Mesendoderm (in vitro differentiated cells): ENCODE measurements at regions not wholly inside any gene's neighbourhood (a gene's known extent, or its start where the extent isn't known, plus 50 kb on each side); places are given as distances from the start of the nearest gene placed in this dataset.
A peak's percentile ranks its signal among the peaks of the same experiment; 100 is the strongest.

Experiments used
- DNase-seq: peaks from one replicate; pipeline ENCODE4 v3.0.0; 2013
- H2AK5ac ChIP-seq: 2 replicates; pipeline ENCODE4 v1.6.1; 2013; ENCODE audit warnings: low read length, inconsistent platforms
- H2BK120ac ChIP-seq: 2 replicates; pipeline ENCODE4 v1.6.1; 2013; ENCODE audit warnings: low read depth, mild to moderate bottlenecking, low read length, moderate library complexity, mixed read lengths
- H2BK15ac ChIP-seq: replicated peaks from 2 replicates; pipeline ENCODE4 v1.6.1; 2013; ENCODE audit warnings: low read depth, mild to moderate bottlenecking, moderate library complexity
- H2BK5ac ChIP-seq: 2 replicates; pipeline ENCODE4 v1.6.1; 2013; ENCODE audit warnings: low read length, inconsistent platforms
- H3K18ac ChIP-seq: 2 replicates; pipeline ENCODE4 v1.6.1; 2013; ENCODE audit warnings: mild to moderate bottlenecking, low read length, mixed read lengths
- H3K23ac ChIP-seq: one replicate; pipeline ENCODE4 v1.6.1; 2013; ENCODE audit warnings: low read length
- H3K27ac ChIP-seq: 2 replicates; pipeline ENCODE4 v1.5.1; 2013; ENCODE audit warnings: low read depth, mild to moderate bottlenecking, inconsistent platforms, low read length, moderate library complexity
- H3K27me3 ChIP-seq: 2 replicates; pipeline ENCODE4 v1.6.1; 2013; ENCODE audit warnings: low read length, control low read depth, mild to moderate bottlenecking, inconsistent platforms; ENCODE audit not compliant: insufficient read depth, poor library complexity
- H3K36me3 ChIP-seq: 2 replicates; pipeline ENCODE4 v1.6.1; 2013; ENCODE audit warnings: low read length, inconsistent platforms; ENCODE audit not compliant: control insufficient read depth, insufficient read depth
- H3K4ac ChIP-seq: one replicate; pipeline ENCODE4 v1.6.1; 2013; ENCODE audit warnings: low read depth, mild to moderate bottlenecking, low read length, moderate library complexity
- H3K4me1 ChIP-seq: 2 replicates; pipeline ENCODE4 v1.6.1; 2013; ENCODE audit warnings: low read depth, low read length, inconsistent platforms; ENCODE audit not compliant: control insufficient read depth
- H3K4me2 ChIP-seq: 2 replicates; pipeline ENCODE4 v1.6.1; 2013; ENCODE audit warnings: low read length
- H3K4me3 ChIP-seq: 2 replicates; pipeline ENCODE4 v1.5.1; 2013; ENCODE audit warnings: mild to moderate bottlenecking, low read length
- H3K56ac ChIP-seq: one replicate; pipeline ENCODE4 v1.6.1; 2013; ENCODE audit warnings: low read length
- H3K79me1 ChIP-seq: 2 replicates; pipeline ENCODE4 v1.6.1; 2013; ENCODE audit warnings: low read length, inconsistent platforms
- H3K79me2 ChIP-seq: 2 replicates; pipeline ENCODE4 v1.6.1; 2013; ENCODE audit warnings: mild to moderate bottlenecking, low read length; ENCODE audit not compliant: control insufficient read depth, insufficient read depth
- H3K9ac ChIP-seq: 2 replicates; pipeline ENCODE4 v1.6.1; 2013; ENCODE audit warnings: low read length, inconsistent platforms
- H4K5ac ChIP-seq: one replicate; pipeline ENCODE4 v1.6.1; 2013; ENCODE audit warnings: low read length
- H4K8ac ChIP-seq: one replicate; pipeline ENCODE4 v1.6.1; 2013; ENCODE audit warnings: low read depth, mild to moderate bottlenecking, control low read depth, low read length, moderate library complexity
- WGBS: extraction: QIAGEN DNeasy Blood & Tissue Kit; methylation state at CpG from one replicate; pipeline ENCODE4 v1.1.7; 2013; ENCODE audit warnings: low lambda C conversion rate, missing lambda C conversion rate; ENCODE audit not compliant: insufficient coverage; ENCODE audit errors: extremely low coverage; 5-methylcytosine and 5-hydroxymethylcytosine counted together

DNA sequence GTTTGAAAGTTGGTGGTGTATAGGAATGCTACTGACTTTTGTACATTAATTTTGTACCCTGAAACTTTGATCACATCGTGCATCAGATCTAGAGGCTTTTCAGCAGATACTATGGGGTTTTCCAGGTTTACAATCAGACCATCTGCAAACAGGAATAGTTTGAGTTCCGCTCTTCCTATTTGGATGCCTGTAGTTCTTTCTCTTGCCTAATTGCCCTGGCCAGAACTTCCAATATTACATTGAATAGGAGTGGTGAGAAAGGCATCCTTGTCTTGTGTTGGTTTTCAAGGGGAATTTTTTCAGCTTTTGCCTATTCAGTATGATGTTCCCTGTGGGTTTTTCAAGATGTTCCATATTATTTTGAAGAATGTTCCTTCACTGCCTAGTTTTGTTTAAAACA, 633.5 kb downstream of the KCNJ3 start:
- no peak overlapping the region for H3K4me3 ChIP-seq
- H3K56ac ChIP-seq, result no peak overlapping the region
- H3K18ac ChIP-seq, result no peak overlapping the region
- no peaks in the 10 kb centered on the region for H3K27me3 ChIP-seq
- H2AK5ac ChIP-seq, result no peak overlapping the region
- H3K4me2 ChIP-seq, result no peak overlapping the region
- no peak overlapping the region for H3K4ac ChIP-seq
- no peak overlapping the region for H4K8ac ChIP-seq
- WGBS, result no CpG with 5 or more reads among the region's 2 CpGs
- no peaks in the 10 kb centered on the region for H3K4me1 ChIP-seq
- no peaks in the 10 kb centered on the region for H3K79me2 ChIP-seq
- no peaks in the 10 kb centered on the region for H3K36me3 ChIP-seq
- no peak overlapping the region for H4K5ac ChIP-seq
- no peak overlapping the region for H3K23ac ChIP-seq
- H2BK15ac ChIP-seq, result no peak overlapping the region
- H3K27ac ChIP-seq, result no peak overlapping the region
- no peak overlapping the region for H2BK120ac ChIP-seq
- no peaks in the 10 kb centered on the region for H3K79me1 ChIP-seq
- no peak for DNase-seq
- H2BK5ac ChIP-seq, result no peak overlapping the region
- no peak overlapping the region for H3K9ac ChIP-seq

DNA sequence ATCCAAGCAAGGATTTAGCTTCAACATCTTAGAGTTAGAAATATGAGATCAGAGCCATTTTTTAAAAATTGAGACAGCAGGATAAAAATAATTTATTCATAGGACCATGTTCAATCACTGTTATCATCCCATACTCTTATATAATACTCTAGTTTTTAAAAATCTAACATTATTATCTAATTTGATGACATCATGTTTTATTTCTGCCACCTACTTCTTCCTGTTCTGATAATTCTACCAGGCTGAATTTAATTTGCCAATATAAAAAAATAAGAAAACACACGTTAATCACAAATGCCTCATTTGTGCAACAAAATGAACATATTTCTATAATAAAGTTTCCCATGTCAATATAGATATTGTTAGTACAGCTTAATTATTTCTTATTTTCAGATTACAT, 621.7 kb downstream of the KCNJ3 start:
- DNase-seq, result no peak
- no CpG with 5 or more reads among the region's 1 CpG for WGBS
- no peak overlapping the region for H4K5ac ChIP-seq
- no peaks in the 10 kb centered on the region for H3K27me3 ChIP-seq
- H2AK5ac ChIP-seq, result no peak overlapping the region
- H4K8ac ChIP-seq, result no peak overlapping the region
- no peak overlapping the region for H3K23ac ChIP-seq
- no peak overlapping the region for H3K4ac ChIP-seq
- no peaks in the 10 kb centered on the region for H3K4me1 ChIP-seq
- H3K9ac ChIP-seq, result no peak overlapping the region
- H3K79me2 ChIP-seq, result no peaks in the 10 kb centered on the region
- H3K4me2 ChIP-seq, result no peak overlapping the region
- no peak overlapping the region for H3K18ac ChIP-seq
- H3K27ac ChIP-seq, result no peak overlapping the region
- H3K56ac ChIP-seq, result no peak overlapping the region
- no peak overlapping the region for H2BK5ac ChIP-seq
- no peaks in the 10 kb centered on the region for H3K79me1 ChIP-seq
- no peak overlapping the region for H2BK120ac ChIP-seq
- no peak overlapping the region for H2BK15ac ChIP-seq
- H3K36me3 ChIP-seq, result no peaks in the 10 kb centered on the region
- no peak overlapping the region for H3K4me3 ChIP-seq

DNA sequence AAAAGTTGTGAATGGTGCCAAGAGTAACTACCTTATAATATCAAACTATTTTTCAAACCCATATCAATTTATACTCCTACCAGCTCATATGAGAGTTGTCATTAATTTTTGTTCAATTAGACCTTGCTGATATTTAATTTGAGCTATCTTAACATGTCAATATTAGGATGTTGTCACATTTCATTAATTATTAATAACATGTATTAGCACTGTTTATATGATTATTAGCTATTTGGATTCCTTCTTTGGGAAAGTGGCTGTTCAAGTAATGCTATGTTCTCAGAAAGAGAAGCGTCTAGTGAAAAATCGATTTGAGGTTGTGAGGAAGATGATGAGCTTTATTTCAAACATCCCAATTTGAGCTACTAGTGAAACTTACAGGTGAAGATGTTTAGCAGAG, 620.2 kb downstream of the KCNJ3 start:
- H3K4me3 ChIP-seq, result no peak overlapping the region
- no peak overlapping the region for H3K4me2 ChIP-seq
- H3K79me2 ChIP-seq, result no peaks in the 10 kb centered on the region
- H2BK15ac ChIP-seq, result no peak overlapping the region
- H2BK120ac ChIP-seq, result no peak overlapping the region
- no CpG with 5 or more reads among the region's 2 CpGs for WGBS
- H3K27me3 ChIP-seq, result no peaks in the 10 kb centered on the region
- H3K4ac ChIP-seq, result no peak overlapping the region
- H4K8ac ChIP-seq, result no peak overlapping the region
- no peaks in the 10 kb centered on the region for H3K4me1 ChIP-seq
- no peak overlapping the region for H3K27ac ChIP-seq
- H3K18ac ChIP-seq, result no peak overlapping the region
- no peaks in the 10 kb centered on the region for H3K36me3 ChIP-seq
- no peaks in the 10 kb centered on the region for H3K79me1 ChIP-seq
- H3K9ac ChIP-seq, result no peak overlapping the region
- no peak overlapping the region for H2AK5ac ChIP-seq
- DNase-seq, result no peak
- no peak overlapping the region for H3K56ac ChIP-seq
- no peak overlapping the region for H3K23ac ChIP-seq
- no peak overlapping the region for H4K5ac ChIP-seq
- H2BK5ac ChIP-seq, result no peak overlapping the region

DNA sequence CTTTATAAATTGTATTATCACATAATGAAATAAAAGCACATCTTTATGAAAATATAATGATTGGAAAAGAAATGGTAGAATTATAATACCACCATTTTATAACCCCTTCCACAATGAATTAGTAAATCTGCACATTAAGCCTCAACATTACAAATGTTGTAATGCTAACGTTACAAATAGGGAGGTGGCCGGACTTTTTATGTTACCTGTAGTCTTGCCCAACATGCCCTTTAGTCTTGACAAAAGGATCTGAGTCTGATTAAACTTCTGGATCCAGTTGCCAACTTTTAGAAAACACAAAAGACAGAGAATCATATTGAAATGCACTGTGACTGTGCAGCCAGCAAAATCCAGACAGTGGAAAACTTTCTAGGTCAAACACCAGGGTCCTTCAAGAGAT, 617.3 kb downstream of the KCNJ3 start:
- no peak overlapping the region for H3K4me2 ChIP-seq
- no peak overlapping the region for H4K5ac ChIP-seq
- no peak overlapping the region for H4K8ac ChIP-seq
- H3K56ac ChIP-seq, result no peak overlapping the region
- H3K79me1 ChIP-seq, result no peaks in the 10 kb centered on the region
- H3K27me3 ChIP-seq, result no peaks in the 10 kb centered on the region
- no peak overlapping the region for H2BK120ac ChIP-seq
- no peak overlapping the region for H3K4ac ChIP-seq
- H3K18ac ChIP-seq, result no peak overlapping the region
- no CpG with 5 or more reads among the region's 2 CpGs for WGBS
- no peak overlapping the region for H3K27ac ChIP-seq
- no peak for DNase-seq
- H2BK5ac ChIP-seq, result no peak overlapping the region
- H2AK5ac ChIP-seq, result no peak overlapping the region
- H3K4me1 ChIP-seq, result no peaks in the 10 kb centered on the region
- no peak overlapping the region for H3K23ac ChIP-seq
- H3K36me3 ChIP-seq, result no peaks in the 10 kb centered on the region
- no peak overlapping the region for H2BK15ac ChIP-seq
- H3K4me3 ChIP-seq, result no peak overlapping the region
- no peaks in the 10 kb centered on the region for H3K79me2 ChIP-seq
- no peak overlapping the region for H3K9ac ChIP-seq

DNA sequence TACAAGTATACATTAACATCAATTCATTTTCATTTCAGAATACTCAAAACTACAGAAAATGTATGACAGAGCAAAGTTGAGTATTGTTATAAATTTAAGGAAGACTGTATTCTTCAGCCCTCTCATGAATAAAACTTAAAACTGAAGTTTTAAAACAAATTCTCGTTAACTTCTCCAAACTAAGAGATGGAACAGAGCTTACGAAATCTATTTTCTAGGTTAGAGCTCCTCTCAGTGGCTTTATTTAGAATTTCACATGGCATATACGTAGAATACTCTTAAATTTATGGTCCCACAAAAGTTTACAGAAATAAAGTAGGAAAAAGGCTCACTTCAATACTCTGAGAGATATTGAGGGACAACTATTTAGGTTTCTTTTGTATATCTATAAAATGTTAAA, 612.1 kb downstream of the KCNJ3 start:
- no peaks in the 10 kb centered on the region for H3K36me3 ChIP-seq
- H2BK120ac ChIP-seq, result no peak overlapping the region
- WGBS, result no CpG with 5 or more reads among the region's 3 CpGs
- no peak overlapping the region for H3K56ac ChIP-seq
- H3K27ac ChIP-seq, result no peak overlapping the region
- H4K8ac ChIP-seq, result no peak overlapping the region
- DNase-seq, result peak; percentile 52
- H3K27me3 ChIP-seq, result no peaks in the 10 kb centered on the region
- no peak overlapping the region for H3K23ac ChIP-seq
- H2BK15ac ChIP-seq, result no peak overlapping the region
- H3K4ac ChIP-seq, result no peak overlapping the region
- H3K79me2 ChIP-seq, result no peaks in the 10 kb centered on the region
- no peak overlapping the region for H2BK5ac ChIP-seq
- H3K4me1 ChIP-seq, result no peaks in the 10 kb centered on the region
- no peaks in the 10 kb centered on the region for H3K79me1 ChIP-seq
- H2AK5ac ChIP-seq, result no peak overlapping the region
- no peak overlapping the region for H3K4me3 ChIP-seq
- H3K18ac ChIP-seq, result no peak overlapping the region
- no peak overlapping the region for H4K5ac ChIP-seq
- H3K4me2 ChIP-seq, result no peak overlapping the region
- no peak overlapping the region for H3K9ac ChIP-seq

DNA sequence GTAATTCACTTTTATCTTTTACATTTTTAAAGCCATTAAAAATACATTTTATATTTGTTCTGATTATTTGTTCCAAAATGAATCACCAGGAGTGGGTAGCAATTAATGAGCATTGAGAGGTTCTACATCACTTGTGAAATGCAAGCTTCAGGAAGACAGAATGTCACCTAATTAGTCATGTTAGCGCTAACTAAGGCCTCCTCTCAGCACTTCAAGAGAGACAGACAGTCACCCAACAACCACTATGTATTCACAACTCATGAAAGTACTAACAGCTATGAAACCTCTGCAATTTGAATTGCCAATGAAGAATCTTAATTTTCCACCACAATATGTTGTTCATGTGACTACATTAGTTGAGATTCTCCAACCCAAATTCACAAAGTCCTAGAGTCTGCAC, 611.0 kb downstream of the KCNJ3 start:
- Histone ChIP-seq H2BK15ac (no peak overlapping the region), H3K4me1 (no peaks in the 10 kb centered on the region), H2AK5ac (no peak overlapping the region), H3K4me2 (no peak overlapping the region), H4K8ac (no peak overlapping the region), H3K18ac (no peak overlapping the region), H2BK5ac (no peak overlapping the region), H3K79me2 (no peaks in the 10 kb centered on the region), H3K56ac (no peak overlapping the region), H3K4me3 (no peak overlapping the region), H3K4ac (no peak overlapping the region), H4K5ac (no peak overlapping the region), H2BK120ac (no peak overlapping the region), H3K23ac (no peak overlapping the region), H3K79me1 (no peaks in the 10 kb centered on the region), H3K9ac (no peak overlapping the region), H3K27ac (no peak overlapping the region), H3K36me3 (no peaks in the 10 kb centered on the region), H3K27me3 (no peaks in the 10 kb centered on the region)
- no CpG with 5 or more reads among the region's 1 CpG for WGBS
- DNase-seq, result peak; percentile 51
